ENCODE measurements at regions not wholly inside any gene's neighbourhood (a gene's known extent, or its start where the extent isn't known, plus 50 kb on each side); places are given as distances from the start of the nearest gene placed in this dataset.

DNA sequence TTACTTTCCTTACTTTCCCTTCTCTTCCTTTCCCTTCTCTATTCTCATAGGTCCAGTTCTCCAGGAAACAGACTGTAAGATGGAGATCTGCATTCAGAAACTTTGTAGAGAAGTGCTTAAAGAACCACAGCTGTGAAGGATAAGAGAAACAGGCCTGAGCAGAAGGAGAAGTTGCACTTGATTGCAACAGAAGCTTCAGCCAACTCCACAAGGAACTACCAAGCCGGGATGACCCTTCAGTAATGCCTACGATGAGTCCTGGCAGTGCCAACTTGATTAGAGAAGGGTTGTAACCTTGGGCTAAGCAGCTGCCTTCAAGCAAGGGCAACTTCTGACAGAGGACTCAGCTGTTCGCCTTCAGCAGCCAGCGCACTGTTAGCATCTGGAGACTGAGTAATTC is 413.3 kb upstream of the RASGEF1B start:
- no peak for TF ChIP-seq CTCF (IDR thresholded peaks at IDR 0.05)

GRCh38 chr4:81883530-81884450 is 412.1 kb upstream of the RASGEF1B start:
- Mint-ChIP-seq H3K36me3 (no peaks in the 10 kb centered on the region), H3K4me3 (no peak overlapping the region), H3K4me1 (peaks cover 11% of the 10 kb centered on the region in 2 donors), H3K27ac (no peak overlapping the region), H3K27me3 (ENCODE audit: low read depth in 2 of 2) (peaks cover 3 to 7% of the 10 kb centered on the region in 2 donors), H3K9me3 (no peaks in the 10 kb centered on the region)
- H3K9me3 ChIP-seq (ENCODE audit: control insufficient read depth, insufficient read depth, low read length): no peaks in the 10 kb centered on the region
- no peaks in the 10 kb centered on the region for H3K36me3 ChIP-seq (ENCODE audit: control insufficient read depth, insufficient read depth, low read length)
- intact Hi-C loops (cut with micrococcal nuclease): no loop called here
- DNase-seq (no peak), ATAC-seq (no peak)
- H3K4me1 ChIP-seq (ENCODE audit: control insufficient read depth, insufficient read depth, low read length): no peaks in the 10 kb centered on the region
- no peak for TF ChIP-seq CTCF (IDR thresholded peaks at IDR 0.05)
- no peak overlapping the region for H3K27ac ChIP-seq (ENCODE audit: low read length)
- H3K4me3 ChIP-seq (ENCODE audit: low read length): no peak overlapping the region
- WGBS (ENCODE audit: insufficient coverage): 79% methylated on average over 7 of the region's 7 CpGs
- no peaks in the 10 kb centered on the region for H3K27me3 ChIP-seq (ENCODE audit: control insufficient read depth, insufficient read depth, low read length)

More for the DNA sequence above, 413.3 kb upstream of the RASGEF1B start:
- H3K4me1 ChIP-seq (ENCODE audit: control insufficient read depth, insufficient read depth, low read length): no peaks in the 10 kb centered on the region
- intact Hi-C loops (cut with micrococcal nuclease): no loop called here
- H3K9me3 ChIP-seq (ENCODE audit: control insufficient read depth, insufficient read depth, low read length): no peaks in the 10 kb centered on the region
- 88% methylated on average over 4 of the region's 4 CpGs for whole genome bisulfite sequencing (ENCODE audit: insufficient coverage)
- no peaks in the 10 kb centered on the region for H3K36me3 ChIP-seq (ENCODE audit: control insufficient read depth, insufficient read depth, low read length)
- Mint-ChIP-seq H3K27ac (no peak overlapping the region), H3K9me3 (no peaks in the 10 kb centered on the region), H3K36me3 (no peaks in the 10 kb centered on the region), H3K4me1 (peaks cover 11% of the 10 kb centered on the region in 2 donors), H3K27me3 (ENCODE audit: low read depth in 2 of 2) (peaks cover 6 to 14% of the 10 kb centered on the region in 2 donors), H3K4me3 (no peak overlapping the region)
- no peak for ATAC-seq
- no peaks in the 10 kb centered on the region for H3K27me3 ChIP-seq (ENCODE audit: control insufficient read depth, insufficient read depth, low read length)
- no peak overlapping the region for H3K27ac ChIP-seq (ENCODE audit: low read length)
- no peak overlapping the region for H3K4me3 ChIP-seq (ENCODE audit: low read length)
- DNase-seq: no peak

DNA sequence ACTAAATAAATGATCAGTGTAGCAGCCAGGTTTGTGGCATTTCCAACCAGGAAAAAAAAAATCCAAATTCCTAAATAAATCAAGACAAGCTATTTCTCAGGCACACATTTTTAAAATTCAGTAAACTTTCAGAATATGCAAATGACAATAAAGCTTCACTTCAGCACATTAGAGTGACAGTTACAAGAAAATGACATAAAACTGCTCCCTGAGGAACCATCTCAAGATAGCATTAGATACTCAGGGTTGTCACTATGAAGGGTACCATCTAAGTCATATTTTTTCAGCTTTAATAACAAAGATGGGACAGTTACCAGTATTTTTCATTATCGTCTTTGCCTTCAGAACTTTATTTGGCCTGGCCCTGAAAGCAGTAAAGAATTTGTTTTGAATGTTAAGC is 411.3 kb upstream of the RASGEF1B start:
- Mint-ChIP-seq H3K4me3 (no peak overlapping the region), H3K4me1 (peaks cover 11% of the 10 kb centered on the region in 2 donors), H3K9me3 (no peaks in the 10 kb centered on the region), H3K36me3 (no peaks in the 10 kb centered on the region), H3K27me3 (ENCODE audit: low read depth in 2 of 2) (peaks cover 3 to 7% of the 10 kb centered on the region in 2 donors), H3K27ac (no peak overlapping the region)
- no peak overlapping the region for H3K27ac ChIP-seq (ENCODE audit: low read length)
- ATAC-seq (no peak), DNase-seq (no peak)
- no peaks in the 10 kb centered on the region for H3K27me3 ChIP-seq (ENCODE audit: control insufficient read depth, insufficient read depth, low read length)
- no peak for TF ChIP-seq CTCF (IDR thresholded peaks at IDR 0.05)
- H3K4me3 ChIP-seq (ENCODE audit: low read length): no peak overlapping the region
- H3K9me3 ChIP-seq (ENCODE audit: control insufficient read depth, insufficient read depth, low read length): no peaks in the 10 kb centered on the region
- 100% methylated on average over 1 of the region's 1 CpG for WGBS (ENCODE audit: insufficient coverage)
- no peaks in the 10 kb centered on the region for H3K4me1 ChIP-seq (ENCODE audit: control insufficient read depth, insufficient read depth, low read length)
- intact Hi-C loops (cut with micrococcal nuclease): no loop called here
- H3K36me3 ChIP-seq (ENCODE audit: control insufficient read depth, insufficient read depth, low read length): no peaks in the 10 kb centered on the region

All from natural killer cell (primary cell).